SK-N-SH treated with all-trans-retinoic acid at 6 μM for 48 hours (cell line): ENCODE measurements at regions not wholly inside any gene's neighbourhood (a gene's known extent, or its start where the extent isn't known, plus 50 kb on each side); places are given as distances from the start of the nearest gene placed in this dataset.

Source experiments
- ATAC-seq: fragments of 200-7000 bp; cut with Tn5 transposase; 3 replicates; pipeline ENCODE4 v1.9.1; 2020; ENCODE audit warnings: mild to moderate bottlenecking, moderate library complexity
- ARNTL ChIP-seq: fragments of 450-650 bp; formaldehyde crosslinking; IDR thresholded peaks from 2 replicates; pipeline ENCODE4 v1.5.0; 2020; ENCODE audit warnings: low read depth, mild to moderate bottlenecking, moderate library complexity, borderline replicate concordance
- CREB5 ChIP-seq: fragments of 250-450 bp; sonication (Bioruptor Pico); IDR thresholded peaks from 2 replicates; pipeline ENCODE4 v1.5.1; 2020; ENCODE audit warnings: low read depth, mild to moderate bottlenecking, moderate library complexity
- CSDC2 ChIP-seq: fragments of 250-450 bp; sonication (Bioruptor Pico); IDR thresholded peaks from 2 replicates; pipeline ENCODE4 v1.5.0; 2020; ENCODE audit warnings: mild to moderate bottlenecking, moderate library complexity
- ESRRG ChIP-seq: fragments of 250-450 bp; sonication (Bioruptor Pico); IDR thresholded peaks from 2 replicates; pipeline ENCODE4 v1.6.1; 2021; ENCODE audit warnings: mild to moderate bottlenecking
- GLIS3 ChIP-seq: fragments of 250-450 bp; sonication (Bioruptor Pico); IDR thresholded peaks from 2 replicates; pipeline ENCODE4 v1.5.0; 2020; ENCODE audit warnings: mild to moderate bottlenecking, moderate library complexity
- ISL1 ChIP-seq: fragments of 250-450 bp; sonication (Bioruptor Pico); IDR thresholded peaks from 2 replicates; pipeline ENCODE4 v2.1.2; 2022; ENCODE audit warnings: mild to moderate bottlenecking, moderate library complexity
- OSR1 ChIP-seq: fragments of 250-450 bp; sonication (Bioruptor Pico); IDR thresholded peaks from 2 replicates; pipeline ENCODE4 v1.8.0; 2022; ENCODE audit warnings: moderate library complexity, mild to moderate bottlenecking, inconsistent platforms
- PATZ1 ChIP-seq: fragments of 250-450 bp; sonication (Bioruptor Pico); IDR thresholded peaks from 2 replicates; pipeline ENCODE4 v1.8.0; 2020; ENCODE audit warnings: mild to moderate bottlenecking, moderate library complexity, borderline replicate concordance
- POU6F1 ChIP-seq: fragments of 250-450 bp; sonication (Bioruptor Pico); IDR thresholded peaks from 2 replicates; pipeline ENCODE4 v1.8.0; 2021; ENCODE audit warnings: low read depth, mild to moderate bottlenecking, moderate library complexity, borderline replicate concordance
- SNAI2 ChIP-seq: fragments of 250-450 bp; sonication (Bioruptor Pico); IDR thresholded peaks from 2 replicates; pipeline ENCODE4 v1.5.0; 2020; ENCODE audit warnings: mild to moderate bottlenecking, moderate library complexity
- TCF4 ChIP-seq: fragments of 250-450 bp; sonication (Bioruptor Pico); IDR thresholded peaks from 2 replicates; pipeline ENCODE4 v1.8.0; 2021; ENCODE audit warnings: mild to moderate bottlenecking, moderate library complexity, borderline replicate concordance
- ZC3H10 ChIP-seq: fragments of 250-450 bp; sonication (Bioruptor Pico); IDR thresholded peaks from 2 replicates; pipeline ENCODE4 v1.5.1; 2021; ENCODE audit warnings: mild to moderate bottlenecking, moderate library complexity
- ZFP3 ChIP-seq: fragments of 250-450 bp; sonication (Bioruptor Pico); IDR thresholded peaks from 2 replicates; pipeline ENCODE4 v1.5.0; 2020; ENCODE audit warnings: mild to moderate bottlenecking, moderate library complexity
- ZFP30 ChIP-seq: fragments of 450-650 bp; formaldehyde crosslinking; IDR thresholded peaks from 2 replicates; pipeline ENCODE4 v1.5.0; 2022; ENCODE audit warnings: mild to moderate bottlenecking, moderate library complexity
- ZNF565 ChIP-seq: fragments of 450-650 bp; formaldehyde crosslinking; conservative IDR thresholded peaks from 2 replicates; pipeline ENCODE4 v1.5.0; 2020; ENCODE audit warnings: low read depth, mild to moderate bottlenecking, moderate library complexity
- ZNF70 ChIP-seq: fragments of 450-650 bp; formaldehyde crosslinking; IDR thresholded peaks from 2 replicates; pipeline ENCODE4 v1.5.0; 2020; ENCODE audit warnings: mild to moderate bottlenecking, moderate library complexity
- ZNF8 ChIP-seq: fragments of 450-650 bp; formaldehyde crosslinking; IDR thresholded peaks from 2 replicates; pipeline ENCODE4 v1.5.0; 2020; ENCODE audit warnings: mild to moderate bottlenecking, moderate library complexity
- TF ChIP-seq, protein P1 (sequence below): fragments of 250-450 bp; sonication (Bioruptor Pico); IDR thresholded peaks from 2 replicates; pipeline ENCODE4 v1.5.1; 2021; ENCODE audit warnings: mild to moderate bottlenecking, moderate library complexity

- TF ChIP-seq CREB5 (CRISPR knock-in tag) (no peak), ARNTL (CRISPR knock-in tag) (no peak), ZC3H10 (no peak), ZNF70 (CRISPR knock-in tag) (no peak)
Measured at GRCh38 chr9:91500509-91501014, 76.9 kb upstream of the NFIL3 start (continued).

DNA sequence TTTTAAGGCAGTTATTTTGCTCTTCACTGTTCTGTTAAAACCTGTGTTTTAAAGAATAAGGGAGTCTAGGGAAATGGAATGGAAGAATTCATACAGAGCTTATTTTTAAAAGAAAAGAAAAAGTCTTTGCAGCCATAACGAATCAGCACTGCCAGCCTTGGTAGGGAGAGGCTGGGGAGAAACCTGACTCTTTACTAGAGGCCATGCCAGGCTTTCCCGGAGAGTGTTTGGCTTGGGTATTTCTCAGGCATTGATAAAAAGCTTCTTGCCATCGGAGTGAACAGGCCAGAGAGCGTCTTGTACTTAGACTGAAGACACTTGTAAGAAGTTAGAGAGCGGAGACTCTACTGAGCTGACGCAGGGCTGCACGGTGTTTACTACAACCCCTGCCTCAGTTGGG, 72.7 kb upstream of the NFIL3 start:
- TF ChIP-seq, protein P1, sequence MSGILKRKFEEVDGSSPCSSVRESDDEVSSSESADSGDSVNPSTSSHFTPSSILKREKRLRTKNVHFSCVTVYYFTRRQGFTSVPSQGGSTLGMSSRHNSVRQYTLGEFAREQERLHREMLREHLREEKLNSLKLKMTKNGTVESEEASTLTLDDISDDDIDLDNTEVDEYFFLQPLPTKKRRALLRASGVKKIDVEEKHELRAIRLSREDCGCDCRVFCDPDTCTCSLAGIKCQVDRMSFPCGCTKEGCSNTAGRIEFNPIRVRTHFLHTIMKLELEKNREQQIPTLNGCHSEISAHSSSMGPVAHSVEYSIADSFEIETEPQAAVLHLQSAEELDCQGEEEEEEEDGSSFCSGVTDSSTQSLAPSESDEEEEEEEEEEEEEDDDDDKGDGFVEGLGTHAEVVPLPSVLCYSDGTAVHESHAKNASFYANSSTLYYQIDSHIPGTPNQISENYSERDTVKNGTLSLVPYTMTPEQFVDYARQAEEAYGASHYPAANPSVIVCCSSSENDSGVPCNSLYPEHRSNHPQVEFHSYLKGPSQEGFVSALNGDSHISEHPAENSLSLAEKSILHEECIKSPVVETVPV = no peak
- no peak for TF ChIP-seq GLIS3 (CRISPR knock-in tag)
- TF ChIP-seq PATZ1 (CRISPR knock-in tag) = no peak
- no peak for TF ChIP-seq CREB5 (CRISPR knock-in tag)
- no peak for TF ChIP-seq TCF4 (CRISPR knock-in tag)
- no peak for TF ChIP-seq ZNF70 (CRISPR knock-in tag)
- no peak for TF ChIP-seq ZFP3 (CRISPR knock-in tag)
- TF ChIP-seq POU6F1 (CRISPR knock-in tag) = no peak
- TF ChIP-seq, all 23 proteins: peak for 0
- peak; percentile 13; the same call in 1 of the 3 replicates for ATAC-seq

GRCh38 chr9:91495450-91495849, 71.8 kb upstream of the NFIL3 start:
- no peak for TF ChIP-seq OSR1 (CRISPR knock-in tag)
- no peak for TF ChIP-seq TCF4 (CRISPR knock-in tag)
- peak; percentile 51 for TF ChIP-seq ISL1 (CRISPR knock-in tag)
- no peak for TF ChIP-seq ZFP3 (CRISPR knock-in tag)
- peak; percentile 96 for ATAC-seq

DNA sequence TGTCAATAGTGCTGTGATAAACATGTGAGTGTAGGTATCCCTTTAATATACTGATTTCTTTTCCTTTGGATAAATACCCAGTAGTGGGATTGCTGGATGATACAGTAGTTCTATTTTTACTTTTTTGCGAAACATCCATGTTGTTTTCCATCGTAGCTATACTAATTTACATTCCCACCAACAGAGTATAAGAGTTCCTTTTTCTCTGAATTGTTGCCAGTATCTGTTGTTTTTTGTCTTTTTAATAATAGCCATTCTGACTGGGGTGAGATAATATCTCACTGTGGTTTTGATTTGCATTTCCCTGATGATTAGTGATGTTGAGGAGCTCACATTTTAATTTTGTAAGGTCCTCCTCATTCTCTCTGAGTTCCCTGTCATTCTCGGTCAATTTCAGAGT, 71.1 kb upstream of the NFIL3 start:
- no peak for ATAC-seq
- TF ChIP-seq GLIS3 (CRISPR knock-in tag) = no peak
- no peak for TF ChIP-seq PATZ1 (CRISPR knock-in tag)
- no peak for TF ChIP-seq CSDC2 (CRISPR knock-in tag)
- TF ChIP-seq ZFP30 (CRISPR knock-in tag) = no peak
- TF ChIP-seq ZNF70 (CRISPR knock-in tag) = no peak

DNA sequence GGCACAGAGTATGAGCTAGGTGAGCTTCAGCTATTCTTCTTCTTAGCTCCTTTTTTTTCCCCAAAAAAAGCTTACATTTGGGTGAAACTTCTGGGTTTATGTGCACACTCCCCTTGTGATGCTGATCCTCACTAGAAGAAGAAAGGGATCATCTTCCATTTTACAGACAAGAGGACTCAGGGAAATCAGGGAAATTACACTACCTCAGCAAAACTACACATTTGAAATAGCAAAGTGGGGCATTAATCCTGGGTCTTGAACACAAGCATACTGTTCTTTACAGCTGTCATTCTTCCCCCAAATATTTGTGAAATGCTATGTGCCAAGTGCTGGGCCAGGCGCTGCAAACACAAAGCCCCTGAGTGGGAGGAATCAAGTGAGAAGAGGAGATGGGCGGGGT, 68.6 kb upstream of the NFIL3 start:
- ATAC-seq = no peak

More for the DNA sequence above, 68.6 kb upstream of the NFIL3 start:
- no peak for TF ChIP-seq ZNF8
- no peak for TF ChIP-seq ZFP3 (CRISPR knock-in tag)
- TF ChIP-seq PATZ1 (CRISPR knock-in tag) = no peak
- TF ChIP-seq TCF4 (CRISPR knock-in tag) = no peak
- TF ChIP-seq ZNF70 (CRISPR knock-in tag) = no peak
- no peak for TF ChIP-seq OSR1 (CRISPR knock-in tag)
- TF ChIP-seq SNAI2 (CRISPR knock-in tag) = no peak
- TF ChIP-seq ZNF565 (CRISPR knock-in tag) = no peak
- no peak for TF ChIP-seq ESRRG (CRISPR knock-in tag)
